Activated T-cell treated with anti-CD3 and anti-CD28 coated beads, Interleukin-2, amount 50 U/mL, for 72 hours (primary cell): ENCODE measurements at regions not wholly inside any gene's neighbourhood (a gene's known extent, or its start where the extent isn't known, plus 50 kb on each side); places are given as distances from the start of the nearest gene placed in this dataset.

Experiments used
- ATAC-seq, 2 donors: fragments of 150-1000 bp; cut with Tn5 transposase; replicated peaks in 1 of 2; 2 replicates each; pipeline ENCODE4 v1.10.0; 2021; ENCODE audit warnings: moderate library complexity in 2 of 2, mild to moderate bottlenecking in 1 of 2
- DNase-seq, 2 donors: peaks; one replicate each; pipeline ENCODE4 v3.0.0; 2021 to 2022; ENCODE audit warnings: mixed read lengths in 1 of 2
- H3K27ac Mint-ChIP-seq: one replicate; pipeline ENCODE4 v1.8.0; 2022; ENCODE audit warnings: mild to moderate bottlenecking, moderate library complexity, mixed read lengths
- H3K27me3 Mint-ChIP-seq: one replicate; pipeline ENCODE4 v1.8.0; 2022; ENCODE audit warnings: low read depth, mixed read lengths
- H3K36me3 Mint-ChIP-seq, 2 donors: one replicate each; pipeline ENCODE4 v1.8.0; 2022; ENCODE audit warnings: mixed read lengths in 2 of 2, mild to moderate bottlenecking in 1 of 2; ENCODE audit not compliant: insufficient read depth in 2 of 2
- H3K4me1 Mint-ChIP-seq: one replicate; pipeline ENCODE4 v1.8.0; 2022; ENCODE audit warnings: low read depth, mixed read lengths
- H3K4me3 Mint-ChIP-seq, 2 donors: one replicate each; pipeline ENCODE4 v1.8.0; 2022; ENCODE audit warnings: mild to moderate bottlenecking in 2 of 2, mixed read lengths in 2 of 2, moderate library complexity in 2 of 2
- H3K9me3 Mint-ChIP-seq, 2 donors: one replicate each; pipeline ENCODE4 v1.8.0; 2022; ENCODE audit warnings: mixed read lengths in 2 of 2

GRCh38 chr13:30109471-30110135 lies 197.7 kb downstream of the KATNAL1 start:
- DNase-seq (no peak), ATAC-seq (no peak)
- H3K9me3 Mint-ChIP-seq = no peaks in the 10 kb centered on the region
- H3K27ac Mint-ChIP-seq = no peak overlapping the region
- peaks cover 25% of the 10 kb centered on the region for H3K4me1 Mint-ChIP-seq
- no peaks in the 10 kb centered on the region for H3K27me3 Mint-ChIP-seq
- no peaks in the 10 kb centered on the region for H3K36me3 Mint-ChIP-seq
- H3K4me3 Mint-ChIP-seq = no peak overlapping the region

GRCh38 chr13:30108913-30109237 lies 198.5 kb downstream of the KATNAL1 start:
- Mint-ChIP-seq H3K27me3 (no peaks in the 10 kb centered on the region), H3K4me1 (peaks cover 21% of the 10 kb centered on the region), H3K9me3 (no peaks in the 10 kb centered on the region), H3K27ac (no peak overlapping the region), H3K4me3 (no peak overlapping the region), H3K36me3 (no peaks in the 10 kb centered on the region)
- no peak for ATAC-seq
- DNase-seq = no peak

GRCh38 chr13:30108216-30108912 lies 199.0 kb downstream of the KATNAL1 start:
- H3K4me1 Mint-ChIP-seq = peaks cover 19% of the 10 kb centered on the region
- H3K36me3 Mint-ChIP-seq = no peaks in the 10 kb centered on the region
- no peaks in the 10 kb centered on the region for H3K9me3 Mint-ChIP-seq
- no peak overlapping the region for H3K4me3 Mint-ChIP-seq
- H3K27me3 Mint-ChIP-seq = no peaks in the 10 kb centered on the region
- no peak overlapping the region for H3K27ac Mint-ChIP-seq
- no peak for DNase-seq
- ATAC-seq = no peak

- Mint-ChIP-seq H3K4me1 (peaks cover 11% of the 10 kb centered on the region), H3K4me3 (no peak overlapping the region), H3K36me3 (no peaks in the 10 kb centered on the region), H3K27me3 (no peaks in the 10 kb centered on the region), H3K9me3 (no peaks in the 10 kb centered on the region), H3K27ac (no peak overlapping the region)
- DNase-seq (no peak), ATAC-seq (no peak)
These were observed 199.7 kb downstream of the KATNAL1 start for GRCh38 chr13:30107521-30108136.

GRCh38 chr13:30107121-30107520 lies 200.2 kb downstream of the KATNAL1 start:
- H3K4me3 Mint-ChIP-seq = no peak overlapping the region
- no peak for DNase-seq
- H3K27ac Mint-ChIP-seq = no peak overlapping the region
- H3K27me3 Mint-ChIP-seq = no peaks in the 10 kb centered on the region
- ATAC-seq = no peak
- H3K4me1 Mint-ChIP-seq = peaks cover 6% of the 10 kb centered on the region
- no peaks in the 10 kb centered on the region for H3K36me3 Mint-ChIP-seq
- H3K9me3 Mint-ChIP-seq = no peaks in the 10 kb centered on the region

GRCh38 chr13:30105381-30105780 lies 202.0 kb downstream of the KATNAL1 start:
- Mint-ChIP-seq H3K4me1 (peaks cover 6% of the 10 kb centered on the region), H3K27me3 (no peaks in the 10 kb centered on the region), H3K4me3 (no peak overlapping the region)

DNA sequence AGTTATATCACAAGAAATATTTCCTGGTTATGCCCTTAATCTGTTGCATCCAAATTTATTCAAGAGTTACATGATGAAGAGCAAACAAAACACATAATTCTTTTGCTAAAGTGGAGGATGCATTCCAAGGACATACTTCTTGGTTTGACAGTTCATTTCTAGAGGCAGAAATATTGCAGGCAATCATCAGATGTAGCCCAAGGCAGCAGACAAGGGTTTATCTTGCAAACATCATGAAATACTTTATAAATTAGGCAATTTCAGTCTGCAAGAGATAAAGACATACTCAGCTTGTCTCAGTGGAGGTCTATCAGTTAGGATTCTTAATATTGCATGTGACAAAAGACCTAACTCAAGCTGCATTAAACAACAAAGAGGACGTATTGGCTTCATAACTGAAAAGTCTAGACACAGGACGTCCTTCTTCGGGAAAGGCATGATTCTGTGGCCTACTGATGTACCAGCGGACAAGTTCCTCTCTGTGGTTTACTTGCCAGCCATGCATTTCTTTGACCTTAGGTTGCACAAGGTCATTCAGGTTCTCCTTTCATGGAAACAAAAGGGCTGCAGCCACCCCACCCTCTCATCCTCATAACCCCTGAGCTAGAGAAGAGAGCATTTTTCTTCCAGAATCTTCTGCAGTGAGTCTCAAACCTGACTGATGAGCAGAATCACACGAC lies 204.1 kb downstream of the KATNAL1 start:
- DNase-seq (no peak), ATAC-seq (no peak)
- H3K4me1 Mint-ChIP-seq = no peaks in the 10 kb centered on the region
- H3K27me3 Mint-ChIP-seq = no peaks in the 10 kb centered on the region
- H3K36me3 Mint-ChIP-seq = no peaks in the 10 kb centered on the region
- no peak overlapping the region for H3K4me3 Mint-ChIP-seq
- H3K9me3 Mint-ChIP-seq = no peaks in the 10 kb centered on the region
- no peak overlapping the region for H3K27ac Mint-ChIP-seq

More at GRCh38 chr13:30105381-30105780, 202.0 kb downstream of the KATNAL1 start:
- no peaks in the 10 kb centered on the region for H3K9me3 Mint-ChIP-seq
- DNase-seq = no peak
- ATAC-seq = no peak
- no peak overlapping the region for H3K27ac Mint-ChIP-seq
- H3K36me3 Mint-ChIP-seq = no peaks in the 10 kb centered on the region

GRCh38 chr13:30100226-30100625 lies 207.1 kb downstream of the KATNAL1 start:
- DNase-seq (no peak), ATAC-seq (no peak)
- H3K27me3 Mint-ChIP-seq = no peaks in the 10 kb centered on the region
- no peaks in the 10 kb centered on the region for H3K4me1 Mint-ChIP-seq
- no peaks in the 10 kb centered on the region for H3K9me3 Mint-ChIP-seq
- no peak overlapping the region for H3K4me3 Mint-ChIP-seq
- H3K27ac Mint-ChIP-seq = no peak overlapping the region
- H3K36me3 Mint-ChIP-seq = no peaks in the 10 kb centered on the region

- ATAC-seq (no peak), DNase-seq (no peak)
- H3K36me3 Mint-ChIP-seq = no peaks in the 10 kb centered on the region
These were observed 209.7 kb downstream of the KATNAL1 start for GRCh38 chr13:30097701-30098100.

DNA sequence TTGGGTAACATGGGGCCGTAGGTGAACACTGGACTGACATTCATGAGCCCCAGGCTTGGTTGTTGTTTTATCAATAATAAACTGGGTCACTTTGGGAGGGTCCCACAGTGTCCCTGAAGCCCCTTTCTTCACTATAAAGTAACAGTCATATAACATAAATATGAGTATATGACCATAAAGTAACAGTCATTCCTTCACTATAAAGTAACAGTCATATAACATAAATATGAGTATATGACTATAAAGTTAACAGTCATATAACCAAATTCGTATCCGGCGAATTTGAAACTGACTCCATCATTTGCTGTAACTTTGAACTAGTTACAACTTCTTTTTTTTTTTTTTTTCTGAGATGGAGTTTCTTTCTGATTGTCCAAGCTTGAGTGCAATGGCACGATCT lies 210.3 kb downstream of the KATNAL1 start:
- DNase-seq = no peak
- H3K4me3 Mint-ChIP-seq = no peak overlapping the region
- H3K4me1 Mint-ChIP-seq = no peaks in the 10 kb centered on the region
- H3K9me3 Mint-ChIP-seq = no peaks in the 10 kb centered on the region
- no peaks in the 10 kb centered on the region for H3K27me3 Mint-ChIP-seq
- H3K36me3 Mint-ChIP-seq = no peaks in the 10 kb centered on the region
- no peak overlapping the region for H3K27ac Mint-ChIP-seq
- peak in 1 of 2 donors; percentile 92 for ATAC-seq

More at GRCh38 chr13:30097701-30098100, 209.7 kb downstream of the KATNAL1 start:
- no peaks in the 10 kb centered on the region for H3K4me1 Mint-ChIP-seq
- H3K4me3 Mint-ChIP-seq = no peak overlapping the region
- H3K27me3 Mint-ChIP-seq = no peaks in the 10 kb centered on the region
- no peaks in the 10 kb centered on the region for H3K9me3 Mint-ChIP-seq
- H3K27ac Mint-ChIP-seq = no peak overlapping the region

GRCh38 chr13:30094015-30094414 lies 213.3 kb downstream of the KATNAL1 start:
- Mint-ChIP-seq H3K4me1 (no peaks in the 10 kb centered on the region), H3K27ac (no peak overlapping the region), H3K9me3 (no peaks in the 10 kb centered on the region)

DNA sequence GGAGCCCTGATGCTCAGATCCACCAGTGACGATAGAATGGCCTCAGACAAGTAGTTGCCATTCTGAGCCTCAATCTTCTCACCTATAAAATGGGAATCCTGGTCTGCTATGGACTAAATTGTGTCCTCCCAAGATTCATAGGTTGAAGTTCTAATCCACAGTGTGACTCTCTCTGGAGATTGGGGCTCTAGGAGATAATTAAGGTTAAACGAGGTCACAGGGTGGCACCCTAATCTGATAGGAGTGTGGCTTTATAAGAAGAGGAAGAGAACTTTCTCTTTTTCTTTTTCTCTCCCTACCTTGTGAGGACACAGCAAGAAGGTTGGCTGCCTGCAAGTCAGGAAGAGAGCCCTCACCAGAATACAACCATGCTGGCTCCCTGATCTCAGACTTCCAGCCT lies 214.1 kb downstream of the KATNAL1 start:
- no peaks in the 10 kb centered on the region for H3K36me3 Mint-ChIP-seq
- no peaks in the 10 kb centered on the region for H3K9me3 Mint-ChIP-seq
- ATAC-seq = no peak
- H3K4me3 Mint-ChIP-seq = no peak overlapping the region
- H3K27ac Mint-ChIP-seq = no peak overlapping the region
- peaks cover 2% of the 10 kb centered on the region for H3K4me1 Mint-ChIP-seq
- no peak for DNase-seq
- H3K27me3 Mint-ChIP-seq = no peaks in the 10 kb centered on the region

More at GRCh38 chr13:30094015-30094414, 213.3 kb downstream of the KATNAL1 start:
- H3K4me3 Mint-ChIP-seq = no peak overlapping the region
- H3K36me3 Mint-ChIP-seq = no peaks in the 10 kb centered on the region
- no peak for DNase-seq
- ATAC-seq = no peak
- H3K27me3 Mint-ChIP-seq = no peaks in the 10 kb centered on the region

DNA sequence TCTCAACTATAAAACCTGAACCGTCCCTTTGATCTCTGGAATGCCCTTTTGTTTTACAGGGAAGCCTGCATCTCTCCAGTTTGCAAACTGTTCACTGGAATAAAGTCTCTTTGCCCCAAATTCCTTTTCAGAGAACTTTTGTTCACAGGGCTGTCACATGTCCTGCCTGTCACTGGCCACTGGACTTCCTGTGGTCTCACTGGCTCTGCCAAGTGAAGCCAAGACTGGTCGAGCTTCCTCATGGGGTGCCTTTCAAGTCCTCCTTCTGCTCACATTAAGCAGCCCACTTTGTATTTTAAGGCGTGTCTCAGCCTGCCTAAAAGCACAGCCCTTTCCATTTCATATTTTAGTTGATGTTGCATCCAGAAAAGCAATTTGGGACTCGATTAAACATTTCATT lies 215.7 kb downstream of the KATNAL1 start:
- no peaks in the 10 kb centered on the region for H3K9me3 Mint-ChIP-seq
- no peak overlapping the region for H3K4me3 Mint-ChIP-seq
- H3K27ac Mint-ChIP-seq = no peak overlapping the region
- no peaks in the 10 kb centered on the region for H3K27me3 Mint-ChIP-seq
- H3K4me1 Mint-ChIP-seq = peaks cover 5% of the 10 kb centered on the region
- no peaks in the 10 kb centered on the region for H3K36me3 Mint-ChIP-seq
- ATAC-seq = no peak
- DNase-seq = no peak
